Fibroblast of skin of left quadriceps (primary cell): ENCODE measurements at regions not wholly inside any gene's neighbourhood (a gene's known extent, or its start where the extent isn't known, plus 50 kb on each side); places are given as distances from the start of the nearest gene placed in this dataset.

Source experiments
- DNase-seq, 2 experiments: peaks; one replicate each; pipeline ENCODE4 v3.0.0-alpha.2; 2013; ENCODE audit warnings: low read depth in 2 of 2

GRCh38 chr5:61263561-61264272 lies 68.3 kb upstream of the ZSWIM6 start:
- DNase-seq: no peak

DNA sequence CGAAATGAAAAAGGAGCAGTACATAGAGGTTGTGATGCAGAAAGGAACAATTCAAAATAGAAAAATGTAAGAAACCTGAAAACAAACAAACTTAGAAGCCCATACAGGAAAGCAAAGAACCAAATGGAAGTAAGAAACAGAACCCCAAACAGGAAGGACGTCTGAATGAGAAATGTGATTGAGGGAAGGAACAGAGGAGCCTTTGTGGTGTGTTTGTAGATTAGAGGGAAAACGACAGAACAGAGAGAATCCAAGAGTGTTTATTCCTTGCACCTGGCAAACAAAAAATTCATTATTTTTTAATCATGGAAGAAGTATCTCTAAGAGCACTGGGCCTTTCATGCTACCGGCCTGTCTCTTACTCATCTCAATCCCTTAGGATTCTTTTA lies 67.8 kb upstream of the ZSWIM6 start:
- DNase-seq: no peak

GRCh38 chr5:61267116-61267515 lies 64.9 kb upstream of the ZSWIM6 start:
- DNase-seq: no peak

GRCh38 chr5:61268871-61269270 lies 63.2 kb upstream of the ZSWIM6 start:
- no peak for DNase-seq

GRCh38 chr5:61270510-61271165 lies 61.4 kb upstream of the ZSWIM6 start:
- DNase-seq: no peak

- no peak for DNase-seq
Observed at GRCh38 chr5:61272688-61273087, 59.4 kb upstream of the ZSWIM6 start.

GRCh38 chr5:61273279-61273975 lies 58.6 kb upstream of the ZSWIM6 start:
- DNase-seq: no peak

DNA sequence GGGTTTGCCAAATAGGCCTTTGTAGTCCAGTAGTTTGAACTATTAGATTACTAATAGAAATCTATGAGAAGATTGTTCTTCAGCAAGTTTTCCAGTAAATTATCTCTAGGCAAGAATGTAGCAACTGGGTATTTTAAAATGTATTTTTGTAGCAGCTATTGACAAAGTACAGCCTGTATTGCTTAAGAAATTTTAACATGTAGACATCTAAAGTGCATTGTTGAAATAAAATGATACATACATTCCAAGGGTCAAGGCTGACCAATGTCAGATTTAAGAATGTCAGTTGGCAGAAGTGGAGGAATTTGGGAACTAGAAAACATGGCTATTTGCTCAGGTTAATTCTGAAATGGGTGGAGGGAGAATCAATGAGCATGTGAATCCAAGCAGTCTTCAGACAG lies 57.5 kb upstream of the ZSWIM6 start:
- peak in 1 of 2 experiments; percentile 28 for DNase-seq

GRCh38 chr5:61275841-61276240 lies 56.2 kb upstream of the ZSWIM6 start:
- peak in 1 of 2 experiments; percentile 64 for DNase-seq

- peak in 1 of 2 experiments; percentile 37 for DNase-seq
Observed at GRCh38 chr5:61277190-61277589, 54.9 kb upstream of the ZSWIM6 start.

DNA sequence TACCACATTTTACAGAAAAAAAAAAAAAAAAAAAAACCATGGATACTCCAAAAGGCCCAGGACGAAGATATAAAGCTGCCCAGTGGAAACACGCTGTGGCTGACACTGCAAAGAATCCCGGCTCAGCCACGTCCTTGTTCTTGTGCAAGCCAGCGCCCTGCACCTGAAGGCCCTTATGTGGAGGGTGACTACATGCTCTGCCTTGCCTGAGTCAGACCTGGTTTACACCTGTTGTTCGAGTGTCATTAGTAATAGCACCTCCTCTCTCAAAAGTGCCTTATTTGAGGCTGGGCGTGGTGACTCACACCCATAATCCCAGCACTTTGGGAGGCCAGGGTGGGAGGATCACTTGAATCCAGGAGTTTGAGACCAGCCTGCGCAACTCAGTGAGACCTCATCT lies 54.3 kb upstream of the ZSWIM6 start:
- no peak for DNase-seq

DNA sequence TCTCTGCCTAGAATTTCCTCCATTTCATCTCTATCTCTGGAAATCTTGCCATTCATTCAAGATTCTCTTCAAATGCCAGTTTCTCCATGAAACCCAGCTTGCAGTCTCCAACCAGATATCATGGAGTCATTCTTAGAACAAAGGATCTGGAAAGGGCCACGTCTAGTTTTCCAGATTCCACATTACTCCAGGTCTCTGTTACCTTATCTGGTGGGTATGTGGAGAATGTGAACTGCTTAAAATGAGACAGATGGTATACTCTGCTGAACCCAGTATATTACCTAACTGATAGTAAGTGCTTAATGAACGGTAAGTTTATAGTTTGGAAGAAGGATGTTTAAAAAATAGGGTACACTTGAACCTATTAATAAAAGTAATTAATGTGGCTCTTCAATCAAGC lies 52.3 kb upstream of the ZSWIM6 start:
- no peak for DNase-seq

- DNase-seq: peak; percentile 78 to 84
Observed at GRCh38 chr5:61280205-61280604, 51.9 kb upstream of the ZSWIM6 start.

DNA sequence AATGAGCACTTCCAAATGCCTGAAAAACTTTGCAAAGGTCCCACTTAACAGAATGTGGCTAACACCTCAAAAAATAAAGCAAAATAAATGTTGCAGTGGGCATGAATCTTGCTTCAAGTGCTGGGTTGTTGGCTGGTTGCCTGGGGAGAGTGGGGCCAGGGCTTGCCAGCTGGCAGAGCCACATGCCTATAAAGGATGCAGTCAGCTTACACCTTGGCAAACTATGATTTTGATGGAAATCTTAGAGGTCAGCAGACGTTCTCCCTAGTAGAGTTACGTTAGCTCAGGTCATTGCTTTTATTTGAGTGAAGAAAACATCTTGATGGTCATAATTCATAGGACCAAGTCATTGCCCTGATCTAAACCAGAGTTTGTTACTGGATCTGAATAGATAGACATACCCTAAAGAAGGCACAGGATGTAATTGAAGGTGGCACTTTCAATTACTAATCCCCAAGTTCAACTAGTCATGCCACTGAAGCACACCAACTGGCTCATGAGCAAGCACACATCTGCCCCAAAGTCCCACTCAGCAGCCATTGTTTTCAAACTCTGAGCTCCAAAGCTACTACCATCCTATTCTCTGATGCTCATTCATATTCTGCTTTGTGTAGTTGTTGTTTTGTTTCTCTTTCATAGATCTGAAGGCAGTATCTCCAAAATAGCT lies 51.2 kb upstream of the ZSWIM6 start:
- DNase-seq: no peak

DNA sequence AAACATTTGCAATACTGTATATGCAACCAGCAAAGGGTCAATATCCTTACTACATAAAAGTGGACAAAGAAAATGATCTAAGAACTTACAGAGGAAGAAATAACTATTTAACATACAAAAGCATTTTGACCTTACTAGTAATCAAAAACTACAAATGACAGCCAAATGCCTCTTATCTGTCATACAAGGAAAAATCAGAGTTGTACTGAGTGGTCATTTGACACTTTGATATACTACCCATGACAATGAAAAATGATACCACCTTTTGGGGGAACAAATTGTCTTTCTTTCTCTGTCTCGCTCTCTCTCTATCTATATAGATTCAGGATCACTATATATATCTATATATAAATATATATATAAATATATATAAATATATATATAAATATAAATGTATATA lies 50.4 kb upstream of the ZSWIM6 start:
- DNase-seq: no peak
